ENCODE measurements at regions not wholly inside any gene's neighbourhood (a gene's known extent, or its start where the extent isn't known, plus 50 kb on each side); places are given as distances from the start of the nearest gene placed in this dataset.

DNA sequence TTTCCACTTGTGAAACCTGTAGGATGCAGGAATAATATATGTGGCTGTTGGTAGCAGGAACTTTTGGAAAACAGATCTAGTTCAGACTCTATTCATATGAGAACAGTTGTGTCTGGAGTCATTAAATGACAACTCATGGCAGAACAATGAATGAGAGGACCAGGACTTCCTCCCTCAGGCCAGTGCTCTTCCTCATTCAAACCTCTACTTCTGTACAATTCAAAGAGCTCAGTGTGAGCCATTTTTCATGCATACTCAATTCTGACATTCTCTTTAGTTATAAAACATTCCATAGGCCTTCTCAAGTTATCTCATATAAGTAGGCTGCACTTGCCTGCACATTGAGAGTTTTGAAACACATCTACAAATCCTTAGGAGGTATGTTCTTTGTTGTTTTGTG lies 1526.6 kb upstream of the FLRT2 start:
- no peak for DNase-seq (ENCODE audit: low spot score)

DNA sequence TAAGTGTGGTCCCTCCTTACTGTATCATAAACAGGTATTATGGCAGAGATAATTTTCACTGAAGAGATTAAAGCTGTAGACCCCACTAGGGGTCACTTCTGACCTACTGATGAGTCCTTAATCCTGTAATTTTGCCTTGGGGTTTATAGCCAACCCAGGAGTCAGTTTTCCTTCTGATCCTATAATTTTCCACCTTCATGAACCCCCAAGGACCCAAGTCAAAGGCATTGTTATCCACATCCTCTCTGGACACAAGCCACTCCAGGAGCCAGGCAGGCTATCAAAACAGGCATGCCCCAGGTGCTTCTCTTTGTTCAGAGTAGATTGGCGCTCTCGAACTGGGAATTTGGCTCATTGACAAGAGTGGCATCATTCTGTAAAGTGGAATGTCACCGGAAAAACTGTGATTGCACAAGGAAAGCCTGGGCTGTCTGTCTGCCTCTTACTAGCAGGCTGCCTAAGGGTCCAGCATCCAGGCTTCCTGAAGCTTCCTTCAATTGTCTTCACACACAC lies 1523.2 kb upstream of the FLRT2 start:
- DNase-seq (ENCODE audit: low spot score), result no peak

DNA sequence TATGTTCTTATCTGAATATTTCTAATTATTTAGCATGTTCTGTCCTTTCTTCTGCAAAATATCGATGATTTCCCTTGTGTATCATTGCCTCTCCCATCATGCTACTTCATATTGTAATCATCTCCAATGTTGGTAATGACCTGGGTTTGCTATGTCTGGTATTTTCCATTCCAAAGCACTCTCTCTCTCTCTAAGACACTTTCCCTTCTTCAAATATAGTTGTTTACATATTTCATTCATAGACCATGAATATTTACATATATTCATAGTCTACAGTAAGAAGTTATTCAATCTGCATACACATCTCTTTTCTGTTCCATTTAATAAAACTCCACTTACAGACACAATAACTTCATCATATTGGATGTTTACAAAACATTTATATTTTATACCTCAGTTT lies 1516.5 kb upstream of the FLRT2 start:
- DNase-seq (ENCODE audit: low spot score), result no peak

DNA sequence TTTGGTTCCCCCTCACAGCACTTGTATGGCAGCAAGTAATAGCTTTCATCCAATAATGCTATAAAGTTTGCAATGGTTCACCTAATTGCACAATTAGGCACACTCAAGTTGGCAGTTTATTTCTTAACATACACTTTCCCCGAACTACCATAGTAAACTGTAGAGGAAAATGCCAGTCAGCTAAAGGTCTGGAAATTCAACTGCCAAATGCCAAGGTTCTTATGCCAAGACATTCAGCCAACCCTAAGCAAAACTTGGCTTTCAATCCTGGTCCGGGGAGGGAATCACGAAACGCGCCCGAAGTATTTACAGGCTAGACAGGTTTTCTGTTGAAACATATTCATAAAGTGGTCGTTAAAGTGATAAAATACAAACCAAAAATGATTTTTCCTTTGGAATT lies 1512.4 kb upstream of the FLRT2 start:
- no peak for DNase-seq (ENCODE audit: low spot score)

DNA sequence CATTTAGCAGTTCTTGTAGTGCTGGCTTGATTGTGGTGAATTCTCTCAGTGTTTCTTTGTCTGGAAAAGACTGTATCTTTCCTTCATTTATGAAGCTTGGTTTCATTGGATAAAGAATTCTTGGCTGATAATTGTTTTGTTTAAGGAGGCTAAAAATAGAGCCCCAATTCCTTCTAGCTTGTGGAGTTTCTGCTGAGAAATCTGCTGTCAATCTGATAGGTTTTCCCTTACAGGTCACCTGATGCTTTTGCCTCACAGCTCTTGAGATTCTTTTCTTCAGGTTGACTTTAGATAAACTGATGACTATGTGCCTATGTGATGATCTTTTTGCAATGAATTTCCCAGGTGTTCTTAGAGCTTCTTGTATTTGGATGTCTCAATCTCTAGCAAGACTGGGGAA lies 1508.5 kb upstream of the FLRT2 start:
- DNase-seq (ENCODE audit: low spot score), result no peak

DNA sequence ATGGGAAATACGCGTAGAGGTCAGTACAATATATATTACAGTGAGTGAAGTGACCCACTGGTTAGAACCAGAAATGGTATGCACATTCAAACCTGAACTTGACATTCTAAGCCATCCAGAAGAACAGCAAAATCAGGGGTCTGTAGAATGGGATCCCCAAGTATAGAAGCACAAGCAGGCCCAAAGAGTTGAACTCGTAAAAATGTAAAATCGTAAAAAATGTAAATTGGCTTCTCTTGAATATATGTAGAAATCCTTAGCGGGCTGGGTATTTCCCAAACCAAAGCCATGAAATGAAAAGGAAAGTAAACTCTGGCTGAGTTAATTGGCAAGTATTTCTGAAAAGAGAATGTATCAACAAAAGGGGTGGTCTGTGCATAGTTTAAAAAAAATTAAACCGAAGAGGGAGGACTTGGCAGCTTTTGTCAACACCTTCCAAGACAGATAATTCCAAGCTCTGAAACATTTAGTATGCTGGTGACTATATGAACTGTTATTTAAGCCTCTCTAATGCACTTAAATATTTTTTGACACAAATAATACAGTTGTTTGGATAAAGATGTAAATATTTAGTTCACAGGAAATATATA lies 1505.6 kb upstream of the FLRT2 start:
- DNase-seq (ENCODE audit: low spot score), result no peak

DNA sequence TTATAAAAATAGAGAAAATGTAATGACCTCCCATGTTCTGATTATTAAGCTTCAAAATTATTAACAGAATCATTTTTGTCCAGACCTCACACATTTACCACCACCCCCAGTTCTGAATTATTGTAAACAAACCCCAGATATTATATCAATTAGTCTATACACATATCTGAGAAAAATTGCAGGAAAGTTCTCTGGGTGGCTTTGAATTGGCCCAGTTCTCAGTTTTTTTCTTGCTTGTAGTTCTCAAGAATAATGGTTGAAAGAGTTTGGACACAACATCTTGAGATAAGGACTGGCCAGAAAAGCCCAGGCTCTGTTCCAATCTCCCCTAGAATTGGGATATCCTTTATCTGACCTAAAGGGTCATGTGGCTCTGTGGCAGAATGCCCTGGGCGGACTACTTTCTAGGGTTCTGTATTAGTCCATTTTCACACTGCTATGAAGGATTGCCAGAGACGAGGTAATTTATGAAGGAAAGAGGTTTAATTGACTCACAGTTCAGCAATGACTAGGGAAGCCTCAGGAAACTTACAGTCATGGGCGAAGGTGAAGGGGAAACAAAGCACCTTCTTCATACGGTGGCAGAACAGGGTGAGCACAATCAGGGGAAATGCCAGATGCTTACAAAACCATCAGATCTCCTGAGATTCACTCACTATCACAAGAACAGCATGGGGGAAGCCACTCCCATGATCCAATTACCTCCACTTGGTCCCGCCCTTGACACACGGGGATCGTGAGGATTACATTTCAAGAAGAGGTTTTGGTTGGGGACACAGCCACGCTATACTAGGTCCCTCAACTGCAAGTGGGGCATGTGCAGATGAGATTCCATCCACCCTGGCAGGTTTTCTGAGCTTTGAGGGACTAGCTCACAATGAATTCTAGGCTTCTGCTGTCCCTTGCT lies 1504.6 kb upstream of the FLRT2 start:
- no peak for DNase-seq (ENCODE audit: low spot score)

DNA sequence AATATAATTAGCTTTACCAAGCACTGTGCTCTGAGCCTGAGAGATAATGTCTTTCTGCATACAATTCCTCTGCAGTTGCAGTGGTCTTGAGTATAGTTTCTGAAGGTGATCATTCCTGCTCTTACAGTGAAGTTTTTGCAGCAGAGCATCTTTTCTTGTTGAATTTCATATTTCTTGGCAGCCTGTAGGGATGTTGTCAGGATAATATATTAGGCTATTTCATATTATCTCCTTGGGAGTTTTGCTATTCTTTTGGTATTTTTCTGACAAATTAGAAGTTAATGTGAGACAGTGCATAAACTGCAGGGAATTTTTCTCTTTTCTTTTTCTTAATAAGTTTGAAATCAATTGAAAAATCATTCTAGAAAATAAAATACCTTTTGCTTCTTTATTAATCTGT lies 1502.6 kb upstream of the FLRT2 start:
- no peak for DNase-seq (ENCODE audit: low spot score)

DNA sequence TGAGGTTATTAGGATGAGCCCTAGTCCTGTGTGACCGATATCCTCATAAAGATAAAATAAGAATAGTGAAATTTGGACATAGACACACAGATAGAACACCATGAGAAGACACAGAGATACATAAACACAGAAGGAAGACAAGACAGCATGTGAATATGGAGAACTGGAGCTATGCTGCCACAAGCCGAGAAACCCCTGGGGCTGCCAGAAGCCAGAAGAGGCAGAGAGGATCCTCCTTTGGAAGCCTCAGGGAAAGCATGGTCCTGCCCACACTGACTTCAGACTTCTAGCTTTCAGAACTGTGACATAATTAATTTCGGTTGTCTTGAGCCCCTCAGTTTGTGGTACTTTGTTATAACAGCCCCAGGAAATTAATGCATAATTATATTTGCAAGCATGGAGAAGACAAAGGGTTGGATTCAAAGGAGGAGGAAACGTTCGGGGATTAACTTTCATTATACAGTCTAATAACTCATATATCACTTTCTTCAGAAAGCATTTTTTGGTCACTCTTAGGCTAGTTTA lies 1501.8 kb upstream of the FLRT2 start:
- no peak for DNase-seq (ENCODE audit: low spot score)

DNA sequence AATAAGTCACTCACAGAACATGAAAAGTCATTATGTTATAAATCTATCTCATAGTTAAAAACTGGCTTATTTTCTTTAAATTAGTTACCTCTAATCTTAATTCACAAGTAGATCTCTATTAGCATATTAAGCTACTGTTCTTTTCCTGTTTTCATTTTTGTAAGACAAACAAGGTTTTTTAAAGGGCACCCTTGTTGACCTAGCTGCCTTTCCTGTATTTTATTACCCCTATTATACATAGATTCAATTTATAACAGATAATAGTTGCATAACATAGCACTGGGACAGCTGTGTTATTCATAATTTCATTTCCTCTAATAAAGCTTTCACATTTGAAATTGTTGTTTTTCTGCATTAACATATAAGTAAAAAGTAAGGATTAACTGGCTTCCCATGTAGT lies 1500.7 kb upstream of the FLRT2 start:
- DNase-seq (ENCODE audit: low spot score), result no peak

DNA sequence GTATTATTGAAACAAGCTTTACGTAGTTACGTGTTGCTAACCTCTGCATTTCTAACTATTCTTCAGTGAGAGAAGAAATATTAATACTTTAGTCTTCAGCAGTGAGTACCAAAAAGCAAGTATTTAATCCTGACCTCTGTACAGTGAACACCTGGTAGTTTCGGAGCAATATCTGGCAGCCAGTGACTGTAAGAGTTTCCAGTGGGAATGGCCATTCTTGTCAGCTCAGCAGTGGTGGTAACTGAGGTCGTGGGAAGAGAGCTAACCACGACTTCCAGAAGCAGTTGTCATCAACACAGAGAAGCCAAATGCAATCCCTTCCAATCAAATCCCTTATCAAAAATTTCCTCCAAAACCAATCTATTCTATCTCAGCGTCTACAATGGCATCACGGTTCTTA lies 1500.2 kb upstream of the FLRT2 start:
- DNase-seq (ENCODE audit: low spot score), result no peak

DNA sequence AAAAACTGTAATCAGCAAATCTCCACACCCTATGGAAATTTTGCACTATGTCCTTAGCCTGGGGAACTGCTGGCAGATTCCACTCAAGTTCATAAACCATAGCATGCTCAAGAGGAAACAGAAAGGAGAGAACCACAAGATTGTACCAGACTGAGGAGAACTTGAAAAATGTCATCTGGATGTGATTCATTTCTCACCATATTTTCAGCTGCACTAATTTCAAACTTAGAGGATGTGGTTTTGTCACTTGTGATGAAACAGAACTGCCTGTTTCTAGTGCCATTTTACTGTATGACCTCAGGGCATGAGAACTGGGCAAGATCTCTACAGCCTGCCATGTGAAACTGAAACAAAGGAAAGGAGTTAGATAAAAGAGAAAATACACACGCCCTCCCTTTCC lies 1493.1 kb upstream of the FLRT2 start:
- no peak for DNase-seq (ENCODE audit: low spot score)

DNA sequence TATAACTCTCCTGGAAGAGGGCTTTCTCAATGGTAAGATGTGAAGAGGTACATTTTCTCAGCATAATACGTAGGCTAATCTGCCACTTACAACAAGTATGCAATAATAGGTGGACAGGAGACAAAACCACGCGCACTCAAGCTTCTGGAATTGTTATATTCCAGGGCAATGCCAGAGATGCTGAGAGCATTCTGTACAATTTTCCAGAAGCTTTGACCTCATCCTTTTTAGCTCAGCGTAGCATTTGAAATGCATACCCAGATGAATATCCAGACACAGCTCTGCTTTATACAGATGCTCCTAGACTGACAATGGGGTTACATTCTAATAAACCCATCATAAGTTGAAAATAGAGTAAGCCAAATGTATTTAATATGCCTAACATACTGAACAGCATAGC lies 1492.4 kb upstream of the FLRT2 start:
- DNase-seq (ENCODE audit: low spot score), result no peak

DNA sequence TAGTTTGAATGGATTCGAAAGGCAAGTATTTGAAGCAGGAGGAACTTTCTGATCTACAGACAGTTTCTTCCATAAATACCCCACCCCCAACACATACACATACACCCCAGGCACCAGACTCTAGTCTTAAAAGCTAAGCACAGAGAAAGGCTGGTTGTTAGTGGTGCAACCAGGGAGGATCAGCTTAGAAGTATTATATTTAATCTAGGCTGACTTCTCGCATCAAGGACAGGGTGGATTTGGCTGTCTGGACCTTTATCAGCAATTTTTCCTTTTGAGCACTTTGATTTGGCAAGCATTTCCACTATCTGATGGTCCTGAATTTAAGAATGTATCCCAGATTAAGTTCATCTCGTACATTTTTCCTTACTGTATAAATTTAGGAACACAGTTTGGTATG lies 1489.8 kb upstream of the FLRT2 start:
- DNase-seq (ENCODE audit: low spot score), result no peak

DNA sequence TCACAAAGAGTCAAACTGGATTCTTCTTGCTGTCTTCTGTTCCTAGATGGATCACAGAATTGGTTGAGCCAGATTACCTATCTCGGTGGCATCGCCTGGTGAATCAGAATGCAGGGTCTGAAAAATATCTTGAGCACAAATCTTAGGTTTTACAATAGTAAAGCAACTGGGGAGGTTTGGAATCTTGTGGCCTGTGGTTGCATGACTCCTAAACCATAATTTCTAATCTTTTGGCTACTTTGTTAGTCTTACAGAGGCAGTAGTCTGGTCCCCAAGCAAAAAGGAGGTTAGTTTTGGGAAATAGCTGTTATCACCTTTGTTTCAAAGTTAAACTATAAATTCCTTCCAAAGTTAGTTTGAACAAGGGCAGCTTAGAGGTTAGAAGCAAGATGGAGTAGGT lies 1488.5 kb upstream of the FLRT2 start:
- no peak for DNase-seq (ENCODE audit: low spot score)

DNA sequence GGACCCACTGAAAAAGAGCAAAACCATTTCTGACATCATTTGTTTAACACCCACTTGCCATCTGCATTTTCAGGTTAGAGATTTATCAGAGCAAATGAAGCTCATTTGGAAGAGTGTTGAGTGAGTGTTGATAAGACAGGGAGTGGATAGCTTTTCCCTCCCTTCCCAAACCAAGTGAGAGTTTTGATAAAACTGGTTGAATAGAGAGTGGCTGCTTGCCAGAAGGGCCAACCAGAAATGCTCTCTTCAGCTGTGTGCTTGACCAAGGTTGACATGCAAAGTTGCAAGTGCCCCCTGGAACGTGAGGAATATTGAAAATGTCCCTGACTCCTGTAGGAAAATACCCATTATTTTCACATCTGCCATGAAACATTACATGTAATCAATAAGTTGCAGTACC lies 1487.0 kb upstream of the FLRT2 start:
- no peak for DNase-seq (ENCODE audit: low spot score)

DNA sequence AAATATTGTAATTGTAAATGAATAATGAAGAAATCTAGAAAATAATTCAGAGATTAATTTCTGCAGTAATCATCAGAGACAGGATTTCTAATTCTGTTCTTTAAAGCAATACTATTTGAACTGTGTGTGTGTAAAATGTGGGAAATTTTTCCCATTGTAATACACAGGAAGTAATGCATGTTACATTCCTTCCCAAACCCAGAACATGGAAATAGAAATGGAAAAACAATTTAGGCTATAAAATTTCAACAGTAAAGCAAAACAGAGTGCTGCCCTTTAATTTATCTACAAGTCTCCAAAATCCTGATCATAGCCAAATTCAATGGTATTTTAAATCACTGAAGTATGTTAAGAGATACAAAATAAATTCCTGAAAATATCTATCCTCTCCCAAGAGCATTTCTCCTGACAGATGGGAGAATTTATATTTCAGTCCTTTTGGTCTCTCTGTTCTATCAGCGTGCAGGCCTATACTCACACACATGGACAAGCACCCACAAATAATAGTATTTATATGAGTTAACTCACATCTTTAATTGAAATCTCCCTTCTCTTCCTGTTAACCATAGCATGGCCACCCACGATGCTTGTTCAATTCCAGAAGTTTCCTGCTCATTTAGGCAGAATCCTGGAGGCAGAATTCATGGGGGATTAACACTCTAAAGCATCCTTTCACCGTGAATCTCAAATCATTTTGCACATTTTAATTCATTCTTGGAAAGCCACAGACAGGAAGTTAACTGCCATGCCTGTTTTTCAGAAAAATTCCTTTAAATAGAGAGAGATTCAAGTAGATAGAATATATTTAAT lies 1465.4 kb upstream of the FLRT2 start:
- no peak for DNase-seq (ENCODE audit: low spot score)

DNA sequence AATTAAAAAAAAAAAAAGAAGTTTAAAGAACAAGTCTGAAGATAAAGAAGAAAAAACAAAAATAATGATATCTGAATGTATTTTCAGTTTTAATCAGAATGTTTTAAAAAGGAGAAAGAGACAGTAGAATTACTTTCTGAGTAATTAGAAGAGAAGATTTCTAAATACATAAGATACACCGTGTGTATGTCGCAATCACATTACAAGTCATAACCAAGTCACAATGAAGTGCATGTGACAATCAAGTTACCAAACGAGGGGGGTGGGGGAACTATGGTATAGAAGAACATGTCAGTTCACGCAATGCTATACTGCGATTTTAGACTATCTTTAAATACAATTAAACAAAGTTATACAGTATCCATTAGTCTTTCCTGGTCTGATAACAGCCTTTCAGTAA lies 1464.1 kb upstream of the FLRT2 start:
- DNase-seq (ENCODE audit: low spot score), result no peak

DNA sequence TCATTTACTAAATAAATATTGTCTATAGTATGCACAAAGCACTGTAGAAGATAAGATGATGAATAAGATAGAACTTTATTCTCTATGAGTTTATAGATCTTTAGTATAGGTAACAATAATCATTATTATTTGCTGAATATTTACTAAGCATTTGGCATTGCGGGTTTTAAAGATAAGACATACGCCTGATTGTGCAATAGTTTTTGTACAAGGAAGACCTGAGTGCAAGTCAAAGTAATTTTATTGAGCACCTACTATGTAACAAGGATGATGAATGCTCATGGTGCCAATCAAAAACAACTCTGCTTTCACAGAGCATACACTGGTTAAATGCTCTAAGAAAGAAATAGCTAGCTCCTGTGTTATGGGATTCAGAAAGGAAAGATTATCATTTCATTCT lies 1461.7 kb upstream of the FLRT2 start:
- DNase-seq (ENCODE audit: low spot score), result no peak

DNA sequence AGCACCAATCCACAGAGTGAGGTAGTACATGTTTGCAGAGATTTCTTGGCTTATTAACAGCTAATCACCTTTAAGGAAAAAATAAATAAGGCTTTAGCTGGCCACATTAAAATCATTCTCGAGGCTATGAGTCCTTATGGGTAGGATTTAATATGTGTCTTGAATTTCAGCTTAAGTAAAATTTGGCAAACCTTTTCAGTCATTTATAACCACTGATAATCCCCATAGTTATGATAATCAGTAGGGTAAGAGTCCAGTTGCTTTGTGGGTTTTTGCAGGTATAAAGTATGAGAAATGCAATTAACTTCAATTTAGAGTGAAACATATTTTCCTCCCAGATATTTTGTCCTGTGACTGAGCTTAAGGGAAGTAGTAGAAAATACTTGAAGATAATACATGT lies 1458.9 kb upstream of the FLRT2 start:
- no peak for DNase-seq (ENCODE audit: low spot score)

DNA sequence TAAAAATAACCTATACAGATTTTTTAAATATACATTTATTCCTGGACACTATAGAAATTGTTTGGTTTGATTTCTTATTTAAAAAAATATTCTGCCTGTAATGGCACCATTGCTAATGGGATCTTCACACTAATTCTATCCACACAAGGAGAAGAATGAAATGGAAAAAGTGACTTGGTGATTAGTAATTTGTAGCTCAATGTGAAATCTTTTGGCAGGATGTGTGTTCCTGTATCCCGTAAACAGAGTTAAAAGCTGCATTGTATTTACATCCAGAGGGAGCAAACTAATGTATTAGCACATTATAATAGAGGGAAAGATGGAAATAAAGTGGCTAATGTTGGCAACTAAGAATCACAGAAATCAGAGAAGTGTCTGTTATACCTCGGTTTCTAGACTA lies 1455.3 kb upstream of the FLRT2 start:
- DNase-seq (ENCODE audit: low spot score), result no peak

DNA sequence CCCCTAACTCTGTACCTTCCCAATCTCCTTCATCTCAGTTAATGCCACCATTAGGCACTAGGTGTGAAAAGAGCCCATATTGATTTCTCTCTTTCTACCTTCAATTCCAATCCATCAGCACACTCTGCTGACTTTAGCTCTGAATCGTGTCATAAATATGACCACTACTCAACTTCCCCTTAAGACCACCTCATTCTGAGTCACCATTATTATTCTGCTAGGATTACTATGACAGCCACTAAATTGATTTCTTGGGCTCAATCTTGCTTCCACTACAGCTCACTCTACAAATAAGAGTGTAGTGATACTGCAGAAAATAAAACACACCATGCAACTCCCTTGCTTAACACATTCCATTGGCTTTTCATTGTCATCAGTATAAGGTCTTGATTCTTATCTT lies 1449.0 kb upstream of the FLRT2 start:
- DNase-seq (ENCODE audit: low spot score), result no peak
